ENCODE measurements at regions not wholly inside any gene's neighbourhood (a gene's known extent, or its start where the extent isn't known, plus 50 kb on each side); places are given as distances from the start of the nearest gene placed in this dataset.

DNA sequence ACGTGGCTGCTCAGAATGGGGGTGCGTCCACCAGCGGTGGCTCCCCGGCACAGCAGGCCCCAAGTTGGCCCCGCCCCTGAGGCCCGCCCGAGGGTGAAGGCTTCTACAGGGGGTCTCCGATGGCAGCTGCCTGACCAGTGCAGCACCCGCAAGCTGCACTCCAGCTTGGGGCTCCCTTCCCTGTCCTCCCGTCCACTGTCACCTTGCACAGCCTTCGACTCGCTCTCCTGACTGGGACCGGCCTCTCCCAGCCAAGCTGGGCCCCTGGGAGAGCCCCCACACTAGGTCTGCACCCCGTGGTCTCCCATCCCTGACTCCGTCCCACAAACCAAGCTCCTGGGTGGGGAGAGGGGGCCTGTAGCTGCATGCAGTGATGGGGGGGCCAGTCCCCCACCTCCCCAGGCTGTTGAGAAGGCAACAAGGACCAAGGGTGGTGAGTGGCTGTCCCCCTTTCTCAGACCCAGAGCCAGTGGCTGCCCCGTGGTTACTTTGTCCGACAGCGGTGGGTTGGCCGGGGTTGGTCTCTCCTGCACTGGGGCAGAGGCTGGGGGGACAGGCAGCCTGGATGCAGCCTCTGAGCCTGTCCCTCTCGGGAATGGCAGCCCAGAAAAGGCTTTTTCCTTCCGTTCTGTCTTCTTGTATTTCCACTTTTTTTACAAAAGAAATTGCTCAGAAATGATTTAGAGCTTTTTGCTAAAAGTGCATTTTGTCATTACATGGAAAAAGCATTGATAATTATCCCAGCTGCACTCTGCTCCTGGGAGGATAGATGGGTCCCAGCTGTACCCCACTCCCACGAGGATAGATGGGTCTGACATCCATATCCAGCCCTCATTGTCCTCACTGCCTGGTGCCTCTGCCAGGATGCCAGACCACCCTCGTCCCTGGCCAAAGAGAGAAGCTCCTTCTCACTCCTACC lies 217.0 kb downstream of the KIF26A start:
- H3K4me3 Mint-ChIP-seq: no peak overlapping the region
- TF ChIP-seq, protein P1, sequence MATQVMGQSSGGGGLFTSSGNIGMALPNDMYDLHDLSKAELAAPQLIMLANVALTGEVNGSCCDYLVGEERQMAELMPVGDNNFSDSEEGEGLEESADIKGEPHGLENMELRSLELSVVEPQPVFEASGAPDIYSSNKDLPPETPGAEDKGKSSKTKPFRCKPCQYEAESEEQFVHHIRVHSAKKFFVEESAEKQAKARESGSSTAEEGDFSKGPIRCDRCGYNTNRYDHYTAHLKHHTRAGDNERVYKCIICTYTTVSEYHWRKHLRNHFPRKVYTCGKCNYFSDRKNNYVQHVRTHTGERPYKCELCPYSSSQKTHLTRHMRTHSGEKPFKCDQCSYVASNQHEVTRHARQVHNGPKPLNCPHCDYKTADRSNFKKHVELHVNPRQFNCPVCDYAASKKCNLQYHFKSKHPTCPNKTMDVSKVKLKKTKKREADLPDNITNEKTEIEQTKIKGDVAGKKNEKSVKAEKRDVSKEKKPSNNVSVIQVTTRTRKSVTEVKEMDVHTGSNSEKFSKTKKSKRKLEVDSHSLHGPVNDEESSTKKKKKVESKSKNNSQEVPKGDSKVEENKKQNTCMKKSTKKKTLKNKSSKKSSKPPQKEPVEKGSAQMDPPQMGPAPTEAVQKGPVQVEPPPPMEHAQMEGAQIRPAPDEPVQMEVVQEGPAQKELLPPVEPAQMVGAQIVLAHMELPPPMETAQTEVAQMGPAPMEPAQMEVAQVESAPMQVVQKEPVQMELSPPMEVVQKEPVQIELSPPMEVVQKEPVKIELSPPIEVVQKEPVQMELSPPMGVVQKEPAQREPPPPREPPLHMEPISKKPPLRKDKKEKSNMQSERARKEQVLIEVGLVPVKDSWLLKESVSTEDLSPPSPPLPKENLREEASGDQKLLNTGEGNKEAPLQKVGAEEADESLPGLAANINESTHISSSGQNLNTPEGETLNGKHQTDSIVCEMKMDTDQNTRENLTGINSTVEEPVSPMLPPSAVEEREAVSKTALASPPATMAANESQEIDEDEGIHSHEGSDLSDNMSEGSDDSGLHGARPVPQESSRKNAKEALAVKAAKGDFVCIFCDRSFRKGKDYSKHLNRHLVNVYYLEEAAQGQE (IDR thresholded peaks at IDR 0.05; ENCODE audit: unreplicated experiment): no peak
- TF ChIP-seq EZH2 (IDR thresholded peaks at IDR 0.05; ENCODE audit: low read depth, unreplicated experiment) (no peak), JUNB (IDR thresholded peaks at IDR 0.05; ENCODE audit: unreplicated experiment) (no peak), POLR2AphosphoS5 (IDR thresholded peaks at IDR 0.05; ENCODE audit: low read depth) (no peak), ZNF331 (CRISPR knock-in tag; IDR thresholded peaks at IDR 0.05; ENCODE audit: low read depth) (no peak), CREB1 (CRISPR knock-in tag; IDR thresholded peaks at IDR 0.05; ENCODE audit: low read depth) (no peak), ZNF114 (CRISPR knock-in tag; IDR thresholded peaks at IDR 0.05) (no peak), EZH2phosphoT487 (IDR thresholded peaks at IDR 0.05; ENCODE audit: unreplicated experiment) (no peak)
- TF ChIP-seq, protein P2, sequence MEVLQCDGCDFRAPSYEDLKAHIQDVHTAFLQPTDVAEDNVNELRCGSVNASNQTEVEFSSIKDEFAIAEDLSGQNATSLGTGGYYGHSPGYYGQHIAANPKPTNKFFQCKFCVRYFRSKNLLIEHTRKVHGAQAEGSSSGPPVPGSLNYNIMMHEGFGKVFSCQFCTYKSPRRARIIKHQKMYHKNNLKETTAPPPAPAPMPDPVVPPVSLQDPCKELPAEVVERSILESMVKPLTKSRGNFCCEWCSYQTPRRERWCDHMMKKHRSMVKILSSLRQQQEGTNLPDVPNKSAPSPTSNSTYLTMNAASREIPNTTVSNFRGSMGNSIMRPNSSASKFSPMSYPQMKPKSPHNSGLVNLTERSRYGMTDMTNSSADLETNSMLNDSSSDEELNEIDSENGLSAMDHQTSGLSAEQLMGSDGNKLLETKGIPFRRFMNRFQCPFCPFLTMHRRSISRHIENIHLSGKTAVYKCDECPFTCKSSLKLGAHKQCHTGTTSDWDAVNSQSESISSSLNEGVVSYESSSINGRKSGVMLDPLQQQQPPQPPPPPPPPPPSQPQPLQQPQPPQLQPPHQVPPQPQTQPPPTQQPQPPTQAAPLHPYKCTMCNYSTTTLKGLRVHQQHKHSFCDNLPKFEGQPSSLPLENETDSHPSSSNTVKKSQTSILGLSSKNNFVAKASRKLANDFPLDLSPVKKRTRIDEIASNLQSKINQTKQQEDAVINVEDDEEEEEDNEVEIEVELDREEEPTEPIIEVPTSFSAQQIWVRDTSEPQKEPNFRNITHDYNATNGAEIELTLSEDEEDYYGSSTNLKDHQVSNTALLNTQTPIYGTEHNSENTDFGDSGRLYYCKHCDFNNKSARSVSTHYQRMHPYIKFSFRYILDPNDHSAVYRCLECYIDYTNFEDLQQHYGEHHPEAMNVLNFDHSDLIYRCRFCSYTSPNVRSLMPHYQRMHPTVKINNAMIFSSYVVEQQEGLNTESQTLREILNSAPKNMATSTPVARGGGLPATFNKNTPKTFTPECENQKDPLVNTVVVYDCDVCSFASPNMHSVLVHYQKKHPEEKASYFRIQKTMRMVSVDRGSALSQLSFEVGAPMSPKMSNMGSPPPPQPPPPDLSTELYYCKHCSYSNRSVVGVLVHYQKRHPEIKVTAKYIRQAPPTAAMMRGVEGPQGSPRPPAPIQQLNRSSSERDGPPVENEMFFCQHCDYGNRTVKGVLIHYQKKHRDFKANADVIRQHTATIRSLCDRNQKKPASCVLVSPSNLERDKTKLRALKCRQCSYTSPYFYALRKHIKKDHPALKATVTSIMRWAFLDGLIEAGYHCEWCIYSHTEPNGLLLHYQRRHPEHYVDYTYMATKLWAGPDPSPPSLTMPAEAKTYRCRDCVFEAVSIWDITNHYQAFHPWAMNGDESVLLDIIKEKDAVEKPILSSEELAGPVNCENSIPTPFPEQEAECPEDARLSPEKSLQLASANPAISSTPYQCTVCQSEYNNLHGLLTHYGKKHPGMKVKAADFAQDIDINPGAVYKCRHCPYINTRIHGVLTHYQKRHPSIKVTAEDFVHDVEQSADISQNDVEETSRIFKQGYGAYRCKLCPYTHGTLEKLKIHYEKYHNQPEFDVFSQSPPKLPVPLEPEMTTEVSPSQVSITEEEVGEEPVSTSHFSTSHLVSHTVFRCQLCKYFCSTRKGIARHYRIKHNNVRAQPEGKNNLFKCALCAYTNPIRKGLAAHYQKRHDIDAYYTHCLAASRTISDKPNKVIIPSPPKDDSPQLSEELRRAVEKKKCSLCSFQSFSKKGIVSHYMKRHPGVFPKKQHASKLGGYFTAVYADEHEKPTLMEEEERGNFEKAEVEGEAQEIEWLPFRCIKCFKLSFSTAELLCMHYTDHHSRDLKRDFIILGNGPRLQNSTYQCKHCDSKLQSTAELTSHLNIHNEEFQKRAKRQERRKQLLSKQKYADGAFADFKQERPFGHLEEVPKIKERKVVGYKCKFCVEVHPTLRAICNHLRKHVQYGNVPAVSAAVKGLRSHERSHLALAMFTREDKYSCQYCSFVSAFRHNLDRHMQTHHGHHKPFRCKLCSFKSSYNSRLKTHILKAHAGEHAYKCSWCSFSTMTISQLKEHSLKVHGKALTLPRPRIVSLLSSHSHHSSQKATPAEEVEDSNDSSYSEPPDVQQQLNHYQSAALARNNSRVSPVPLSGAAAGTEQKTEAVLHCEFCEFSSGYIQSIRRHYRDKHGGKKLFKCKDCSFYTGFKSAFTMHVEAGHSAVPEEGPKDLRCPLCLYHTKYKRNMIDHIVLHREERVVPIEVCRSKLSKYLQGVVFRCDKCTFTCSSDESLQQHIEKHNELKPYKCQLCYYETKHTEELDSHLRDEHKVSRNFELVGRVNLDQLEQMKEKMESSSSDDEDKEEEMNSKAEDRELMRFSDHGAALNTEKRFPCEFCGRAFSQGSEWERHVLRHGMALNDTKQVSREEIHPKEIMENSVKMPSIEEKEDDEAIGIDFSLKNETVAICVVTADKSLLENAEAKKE (CRISPR knock-in tag; IDR thresholded peaks at IDR 0.05): no peak
- TF ChIP-seq, protein P3, sequence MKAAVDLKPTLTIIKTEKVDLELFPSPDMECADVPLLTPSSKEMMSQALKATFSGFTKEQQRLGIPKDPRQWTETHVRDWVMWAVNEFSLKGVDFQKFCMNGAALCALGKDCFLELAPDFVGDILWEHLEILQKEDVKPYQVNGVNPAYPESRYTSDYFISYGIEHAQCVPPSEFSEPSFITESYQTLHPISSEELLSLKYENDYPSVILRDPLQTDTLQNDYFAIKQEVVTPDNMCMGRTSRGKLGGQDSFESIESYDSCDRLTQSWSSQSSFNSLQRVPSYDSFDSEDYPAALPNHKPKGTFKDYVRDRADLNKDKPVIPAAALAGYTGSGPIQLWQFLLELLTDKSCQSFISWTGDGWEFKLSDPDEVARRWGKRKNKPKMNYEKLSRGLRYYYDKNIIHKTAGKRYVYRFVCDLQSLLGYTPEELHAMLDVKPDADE (IDR thresholded peaks at IDR 0.05): no peak
- H3K9me2 ChIP-seq (ENCODE audit: insufficient read depth): no peaks in the 10 kb centered on the region
- H3K27me3 ChIP-seq (ENCODE audit: insufficient read depth): no peaks in the 10 kb centered on the region
- H3K36me3 Mint-ChIP-seq (ENCODE audit: low read depth): no peaks in the 10 kb centered on the region
- H3K9me3 Mint-ChIP-seq: peaks cover 2% of the 10 kb centered on the region; the same call in 1 of the 3 replicates
- ATAC-seq: no peak
- H3K79me2 ChIP-seq (replicated peaks; ENCODE audit: insufficient read depth): no peaks in the 10 kb centered on the region
- no peaks in the 10 kb centered on the region for H4K20me1 ChIP-seq (replicated peaks; ENCODE audit: insufficient read depth)
- H3K4me3 ChIP-seq: no peak overlapping the region
- no peak for DNase-seq (ENCODE audit: low spot score)
- H3K4me1 Mint-ChIP-seq: no peaks in the 10 kb centered on the region; the same call in 2 of the 3 replicates
- 0 out of 2 replicates have a peak overlapping the region, but pooled peaks have one; percentile 52 for H3K27ac Mint-ChIP-seq
- H2AFZ ChIP-seq: no peak overlapping the region
- H3F3A ChIP-seq (replicated peaks; ENCODE audit: low read depth): no peaks in the 10 kb centered on the region
- H3K27ac ChIP-seq (ENCODE audit: low read depth): no peak overlapping the region
- peaks cover 8% of the 10 kb centered on the region for H3K27me3 Mint-ChIP-seq (ENCODE audit: insufficient read depth, low read depth, poor library complexity)
- H3K36me3 ChIP-seq (ENCODE audit: insufficient read depth): no peaks in the 10 kb centered on the region
- no peak overlapping the region for H3K4me2 ChIP-seq
- H3K4me1 ChIP-seq (ENCODE audit: insufficient read depth): no peaks in the 10 kb centered on the region

Measured in GM23338 (cell line).